ENCODE measurements at regions not wholly inside any gene's neighbourhood (a gene's known extent, or its start where the extent isn't known, plus 50 kb on each side); places are given as distances from the start of the nearest gene placed in this dataset.

- TF ChIP-seq CTCF (optimal IDR thresholded peaks at IDR 0.05 in 1 of 3, IDR thresholded peaks at IDR 0.05 in 1 of 3, conservative IDR thresholded peaks at IDR 0.05 in 1 of 3; ENCODE audit: extremely low read depth in 1 of 3, insufficient read depth in 2 of 3, low read length in 3 of 3) (peak in 1 of 3 experiments; percentile 28), EZH2 (IDR thresholded peaks at IDR 0.05; ENCODE audit: low read length) (no peak)
These were observed 145.2 kb upstream of the SYT4 start for GRCh38 chr18:43422518-43422917.

Measured in keratinocyte (primary cell).